H1 (cell line): ENCODE measurements at regions not wholly inside any gene's neighbourhood (a gene's known extent, or its start where the extent isn't known, plus 50 kb on each side); places are given as distances from the start of the nearest gene placed in this dataset.

Source experiments
- CTCF ChIA-PET: fragments of 300-600 bp; sonication (Branson Sonifier 250); formaldehyde crosslinking; loops from one replicate; lab custom pipeline; 2021; ENCODE audit not compliant: partially characterized antibody; lab: Charles Lee
- POLR2A ChIA-PET: fragments of 300-600 bp; sonication (Branson Sonifier 250); formaldehyde crosslinking; loops from one replicate; lab custom pipeline; 2021; ENCODE audit warnings: inconsistent platforms; ENCODE audit not compliant: partially characterized antibody; lab: Charles Lee
- DNase-seq, 2 experiments: peaks; one replicate each; pipeline versions ENCODE4 v3.0.0 to v3.0.0-alpha.2; 2010 to 2022; ENCODE audit warnings: low spot score in 2 of 2, low read depth in 1 of 2, mixed read lengths in 1 of 2
- FAIRE-seq: peaks from 2 replicates; lab custom pipeline; 2011; peaks lifted over from hg19 to GRCh38; lab: Jason Lieb, UNC
- H2AFZ ChIP-seq: 2 replicates; pipeline ENCODE4 v1.8.1; 2012; ENCODE audit warnings: low read length, inconsistent platforms
- H2AK5ac ChIP-seq: 2 replicates; pipeline ENCODE4 v1.6.1; 2013; ENCODE audit warnings: low read depth, low read length
- H2BK120ac ChIP-seq: replicated peaks from 2 replicates; pipeline ENCODE3; 2013; ENCODE audit warnings: low read depth, low read length, inconsistent platforms
- H2BK12ac ChIP-seq: 2 replicates; pipeline ENCODE4 v1.6.1; 2013; ENCODE audit warnings: low read depth, low read length
- H2BK15ac ChIP-seq: 2 replicates; pipeline ENCODE4 v1.6.1; 2013; ENCODE audit warnings: low read length
- H2BK20ac ChIP-seq: 2 replicates; pipeline ENCODE4 v1.6.1; 2013; ENCODE audit warnings: low read length
- H2BK5ac ChIP-seq: 2 replicates; pipeline ENCODE4 v1.6.1; 2013; ENCODE audit warnings: low read depth, low read length
- H3K14ac ChIP-seq: 2 replicates; pipeline ENCODE4 v1.6.1; 2013; ENCODE audit warnings: inconsistent platforms; ENCODE audit not compliant: insufficient read length
- H3K18ac ChIP-seq: 2 replicates; pipeline ENCODE4 v1.6.1; 2013; ENCODE audit warnings: low read length; ENCODE audit errors: extremely low read depth
- H3K23ac ChIP-seq: 2 replicates; pipeline ENCODE4 v1.6.1; 2013; ENCODE audit warnings: inconsistent platforms; ENCODE audit not compliant: insufficient read length
- H3K23me2 ChIP-seq: 2 replicates; pipeline ENCODE4 v1.6.1; 2013; ENCODE audit warnings: low read depth, low read length
- H3K27ac ChIP-seq: 2 replicates; pipeline ENCODE4 v1.6.1; 2011; ENCODE audit warnings: low read depth, low read length, inconsistent platforms
- H3K27me3 ChIP-seq, 4 experiments: replicated peaks in 1 of 4; 1 replicate in 1 of 4; 2 replicates in 3 of 4; pipeline versions ENCODE4 v1.6.1 to v1.8.1; 2011 to 2013; ENCODE audit warnings: low read length in 3 of 4, mild to moderate bottlenecking in 3 of 4, inconsistent platforms in 2 of 4, mixed read lengths in 2 of 4, moderate library complexity in 1 of 4; ENCODE audit not compliant: control insufficient read depth in 3 of 4, insufficient read depth in 3 of 4; ENCODE audit errors: extremely low read depth in 1 of 4
- H3K36me3 ChIP-seq, 4 experiments: 2 replicates each; pipeline versions ENCODE4 v1.6.1 to v1.8.1; 2011 to 2013; ENCODE audit warnings: mild to moderate bottlenecking in 4 of 4, low read length in 3 of 4, moderate library complexity in 2 of 4, control low read depth in 1 of 4, inconsistent platforms in 1 of 4; ENCODE audit not compliant: insufficient read depth in 4 of 4, control insufficient read depth in 2 of 4
- H3K4ac ChIP-seq: replicated peaks from 2 replicates; pipeline ENCODE3; 2013; ENCODE audit warnings: low read length, low read depth, mixed read lengths, inconsistent platforms; ENCODE audit not compliant: insufficient read length
- H3K4me1 ChIP-seq, 4 experiments: replicated peaks in 1 of 4; 1 replicate in 1 of 4; 2 replicates in 3 of 4; pipeline versions ENCODE4 v1.6.1 to v1.8.1; 2011 to 2013; ENCODE audit warnings: low read length in 3 of 4, inconsistent platforms in 2 of 4, mixed read lengths in 1 of 4; ENCODE audit not compliant: insufficient read depth in 4 of 4, control insufficient read depth in 3 of 4
- H3K4me2 ChIP-seq, 2 experiments: 2 replicates each; pipeline versions ENCODE4 v1.6.1 to v1.8.1; 2011 to 2013; ENCODE audit warnings: low read depth in 2 of 2, low read length in 2 of 2, control low read depth in 1 of 2, inconsistent platforms in 1 of 2, mild to moderate bottlenecking in 1 of 2; ENCODE audit not compliant: insufficient read depth in 1 of 2
- H3K4me3 ChIP-seq, 4 experiments: fragments of 200-600, 300-600 bp in 1 of 4; sonication (generic), shearing (Covaris generic), sonication (Bioruptor Twin) in 1 of 4; 2 replicates each; pipeline versions ENCODE4 v1.5.1 to v1.8.1; 2011 to 2016; ENCODE audit warnings: low read length in 4 of 4, low read depth in 3 of 4, control low read depth in 2 of 4, inconsistent platforms in 2 of 4, mild to moderate bottlenecking in 2 of 4, mixed read lengths in 1 of 4, moderate library complexity in 1 of 4; ENCODE audit not compliant: insufficient read depth in 2 of 4; ENCODE audit errors: extremely low read depth in 1 of 4
- H3K56ac ChIP-seq: replicated peaks from 2 replicates; pipeline ENCODE3; 2013; ENCODE audit warnings: low read depth, mild to moderate bottlenecking, mixed read lengths, low read length, inconsistent platforms; ENCODE audit not compliant: insufficient read length
- H3K79me1 ChIP-seq: 2 replicates; pipeline ENCODE4 v1.6.1; 2013; ENCODE audit warnings: low read depth, low read length, control low read depth
- H3K79me2 ChIP-seq, 2 experiments: 2 replicates each; pipeline versions ENCODE4 v1.6.1 to v1.8.1; 2012 to 2013; ENCODE audit warnings: low read length in 2 of 2, mild to moderate bottlenecking in 2 of 2, inconsistent platforms in 1 of 2; ENCODE audit not compliant: insufficient read depth in 2 of 2, control insufficient read depth in 1 of 2
- H3K9ac ChIP-seq, 4 experiments: replicated peaks in 1 of 4; 1 replicate in 1 of 4; 2 replicates in 3 of 4; pipeline versions ENCODE4 v1.6.1 to v1.8.1; 2011 to 2013; ENCODE audit warnings: low read depth in 3 of 4, low read length in 3 of 4, control low read depth in 2 of 4, mild to moderate bottlenecking in 2 of 4, moderate library complexity in 2 of 4, inconsistent platforms in 1 of 4; ENCODE audit errors: extremely low read depth in 1 of 4
- H3K9me3 ChIP-seq, 2 experiments: 2 replicates each; pipeline versions ENCODE4 v1.6.1 to v1.8.1; 2012 to 2013; ENCODE audit warnings: mild to moderate bottlenecking in 2 of 2, moderate library complexity in 2 of 2, control low read depth in 1 of 2, inconsistent platforms in 1 of 2, low read depth in 1 of 2, low read length in 1 of 2, mixed read lengths in 1 of 2; ENCODE audit not compliant: insufficient read depth in 2 of 2
- H4K20me1 ChIP-seq, 2 experiments: replicated peaks in 1 of 2; 2 replicates each; pipeline versions ENCODE3 to v1.8.1; 2011 to 2013; ENCODE audit warnings: inconsistent platforms in 2 of 2, low read length in 2 of 2, mild to moderate bottlenecking in 1 of 2; ENCODE audit not compliant: insufficient read depth in 2 of 2, control insufficient read depth in 1 of 2
- H4K5ac ChIP-seq: 2 replicates; pipeline ENCODE4 v1.6.1; 2013; ENCODE audit warnings: low read length, low read depth, mixed read lengths, inconsistent platforms; ENCODE audit not compliant: insufficient read length
- H4K8ac ChIP-seq: 2 replicates; pipeline ENCODE4 v1.8.0; 2013; ENCODE audit warnings: mild to moderate bottlenecking, moderate library complexity, low read length, inconsistent platforms; ENCODE audit not compliant: insufficient read depth; ENCODE audit errors: extremely low read depth
- H4K91ac ChIP-seq: replicated peaks from 2 replicates; pipeline ENCODE3; 2013; ENCODE audit warnings: low read length, mixed read lengths, inconsistent platforms; ENCODE audit not compliant: insufficient read length
- BRCA1 ChIP-seq: IDR thresholded peaks from 2 replicates; pipeline ENCODE4 v1.6.1; 2012; ENCODE audit warnings: low read depth, low read length, improper control_type of control experiment
- CBX5 ChIP-seq: fragments of 300-800, 300-1000 bp; sonication (generic); IDR thresholded peaks from 2 replicates; pipeline ENCODE4 v1.7.1; 2016; ENCODE audit warnings: antibody characterized with exemption, low read length, low read depth
- EZH2 ChIP-seq: fragments of 200-600 bp; sonication (generic); IDR thresholded peaks from 2 replicates; pipeline ENCODE4 v1.7.1; 2012; ENCODE audit warnings: low read depth, mild to moderate bottlenecking, moderate library complexity, low read length, inconsistent platforms; ENCODE audit not compliant: severe bottlenecking
- FOSL1 ChIP-seq: IDR thresholded peaks from 2 replicates; pipeline ENCODE4 v1.6.1; 2011; ENCODE audit warnings: mild to moderate bottlenecking, low read depth, low read length, moderate library complexity; ENCODE audit not compliant: insufficient read depth
- GTF2F1 ChIP-seq: IDR thresholded peaks from 2 replicates; pipeline ENCODE4 v1.6.1; 2012; ENCODE audit warnings: low read depth, low read length, improper control_type of control experiment, borderline replicate concordance
- HDAC2 ChIP-seq, 2 experiments: fragments of 300-600 bp in 1 of 2; sonication (generic) in 1 of 2; IDR thresholded peaks; 2 replicates each; pipeline ENCODE4 v1.6.1; 2011 to 2012; ENCODE audit warnings: low read depth in 2 of 2, low read length in 2 of 2, mild to moderate bottlenecking in 2 of 2, moderate library complexity in 2 of 2, borderline replicate concordance in 1 of 2, inconsistent platforms in 1 of 2
- HDAC6 ChIP-seq: IDR thresholded peaks from one replicate; pipeline ENCODE4 v1.7.1; 2012; ENCODE audit warnings: low read depth, mild to moderate bottlenecking, inconsistent platforms, low read length, moderate library complexity
- MAFK ChIP-seq: IDR thresholded peaks from 2 replicates; pipeline ENCODE4 v1.6.1; 2012; ENCODE audit warnings: low read depth, mild to moderate bottlenecking, improper control_type of control experiment, low read length
- NRF1 ChIP-seq: IDR thresholded peaks from 2 replicates; pipeline ENCODE4 v1.6.1; 2011; ENCODE audit warnings: mild to moderate bottlenecking, low read depth, low read length, improper control_type of control experiment
- POLR2A ChIP-seq, 2 experiments: IDR thresholded peaks; 1 replicate in 1 of 2; 2 replicates in 1 of 2; pipeline ENCODE4 v1.6.1; 2011; ENCODE audit warnings: low read depth in 2 of 2, low read length in 2 of 2, mild to moderate bottlenecking in 2 of 2; ENCODE audit errors: control extremely low read depth in 1 of 2
- POLR2AphosphoS5 ChIP-seq: IDR thresholded peaks from 2 replicates; pipeline ENCODE4 v1.6.1; 2011; ENCODE audit warnings: low read depth, low read length
- RFX5 ChIP-seq: IDR thresholded peaks from 2 replicates; pipeline ENCODE4 v1.6.1; 2011; ENCODE audit warnings: low read depth, low read length, improper control_type of control experiment, borderline replicate concordance
- SP2 ChIP-seq: IDR thresholded peaks from 2 replicates; pipeline ENCODE4 v1.6.1; 2012; ENCODE audit warnings: mild to moderate bottlenecking, low read length, inconsistent platforms
- TCF12 ChIP-seq: IDR thresholded peaks from 2 replicates; pipeline ENCODE4 v1.6.1; 2011; ENCODE audit warnings: low read depth, mild to moderate bottlenecking, low read length
- USF2 ChIP-seq: IDR thresholded peaks from 2 replicates; pipeline ENCODE4 v1.6.1; 2011; ENCODE audit warnings: low read length, improper control_type of control experiment
- WGBS, 2 experiments: shearing (Covaris generic) in 1 of 2; methylation state at CpG; one replicate each; pipeline versions ENCODE4 v1.1.6 to v1.1.7; 2013 to 2015; ENCODE audit warnings: low lambda C conversion rate in 2 of 2, mixed read lengths in 2 of 2, inconsistent platforms in 1 of 2, low coverage in 1 of 2, missing lambda C conversion rate in 1 of 2; ENCODE audit not compliant: insufficient replicate concordance in 2 of 2, insufficient coverage in 1 of 2, insufficient read length in 1 of 2; ENCODE audit errors: extremely low coverage in 1 of 2, missing lambda C conversion rate in 1 of 2; 5-methylcytosine and 5-hydroxymethylcytosine counted together

- Histone ChIP-seq H3K9ac (no peak overlapping the region), H3K4ac (no peak overlapping the region), H3K27me3 (no peaks in the 10 kb centered on the region), H3K4me1 (peaks cover 0 to 9% (median 2%) of the 10 kb centered on the region in 4 experiments; a peak in 4 of 7 replicates), H3K23me2 (peaks cover 1% of the 10 kb centered on the region; the same call in 1 of the 2 replicates), H3K4me3 (no peak overlapping the region), H2BK15ac (no peak overlapping the region), H3K4me2 (no peak overlapping the region), H2BK20ac (no peak overlapping the region), H3K79me2 (no peaks in the 10 kb centered on the region), H3K36me3 (no peaks in the 10 kb centered on the region), H3K18ac (no peak overlapping the region), H2BK12ac (no peak overlapping the region), H3K56ac (no peak overlapping the region), H4K91ac (no peak overlapping the region), H4K5ac (no peak overlapping the region), H3K9me3 (peaks cover 8 to 9% of the 10 kb centered on the region in 2 experiments), H4K8ac (no peak overlapping the region), H3K23ac (no peak overlapping the region), H2AFZ (no peak overlapping the region), H3K27ac (no peak overlapping the region), H3K14ac (no peak overlapping the region), H4K20me1 (no peaks in the 10 kb centered on the region), H2AK5ac (no peak overlapping the region), H2BK120ac (no peak overlapping the region), H3K79me1 (no peaks in the 10 kb centered on the region), H2BK5ac (no peak overlapping the region)
- 87% methylated on average over 5 of the region's 5 CpGs; no CpG with 5 or more reads in 1 of the 2 experiments for WGBS, 2 experiments
- FAIRE-seq (no peak), DNase-seq (no peak)
- ChIA-PET POLR2A (no interaction called here), CTCF (no interaction called here)
- TF ChIP-seq POLR2AphosphoS5 (no peak), SP2 (no peak), BRCA1 (no peak), TCF12 (no peak), POLR2A (IDR thresholded peaks at IDR 0.05; ENCODE audit: control extremely low read depth in 1 of 2, low read depth in 2 of 2, low read length in 2 of 2) (no peak), HDAC2 (IDR thresholded peaks at IDR 0.05; ENCODE audit: borderline replicate concordance in 1 of 2, low read depth in 2 of 2, low read length in 2 of 2) (no peak), FOSL1 (no peak), HDAC6 (no peak), MAFK (no peak), CBX5 (no peak), GTF2F1 (no peak), RFX5 (no peak), USF2 (no peak), NRF1 (no peak), EZH2 (no peak)
Measured at GRCh38 chr14:97156705-97157104, 359.5 kb downstream of the VRK1 start.
